Fibroblast of skin of back (primary cell): ENCODE measurements at regions not wholly inside any gene's neighbourhood (a gene's known extent, or its start where the extent isn't known, plus 50 kb on each side); places are given as distances from the start of the nearest gene placed in this dataset.

Experiments
- DNase-seq: peaks from one replicate; pipeline ENCODE4 v3.0.0-alpha.2; 2013

- no peak for DNase-seq
Observed at GRCh38 chr1:61520401-61520800, 204.5 kb downstream of the TM2D1 start.

- no peak for DNase-seq
Observed at GRCh38 chr1:61519631-61520030, 205.3 kb downstream of the TM2D1 start.

GRCh38 chr1:61518670-61519400, 206.1 kb downstream of the TM2D1 start:
- DNase-seq, result no peak

GRCh38 chr1:61517345-61517744, 207.6 kb downstream of the TM2D1 start:
- no peak for DNase-seq

- no peak for DNase-seq
Observed at GRCh38 chr1:61515096-61515495, 209.8 kb downstream of the TM2D1 start.
